ENCODE measurements at regions not wholly inside any gene's neighbourhood (a gene's known extent, or its start where the extent isn't known, plus 50 kb on each side); places are given as distances from the start of the nearest gene placed in this dataset.

DNA sequence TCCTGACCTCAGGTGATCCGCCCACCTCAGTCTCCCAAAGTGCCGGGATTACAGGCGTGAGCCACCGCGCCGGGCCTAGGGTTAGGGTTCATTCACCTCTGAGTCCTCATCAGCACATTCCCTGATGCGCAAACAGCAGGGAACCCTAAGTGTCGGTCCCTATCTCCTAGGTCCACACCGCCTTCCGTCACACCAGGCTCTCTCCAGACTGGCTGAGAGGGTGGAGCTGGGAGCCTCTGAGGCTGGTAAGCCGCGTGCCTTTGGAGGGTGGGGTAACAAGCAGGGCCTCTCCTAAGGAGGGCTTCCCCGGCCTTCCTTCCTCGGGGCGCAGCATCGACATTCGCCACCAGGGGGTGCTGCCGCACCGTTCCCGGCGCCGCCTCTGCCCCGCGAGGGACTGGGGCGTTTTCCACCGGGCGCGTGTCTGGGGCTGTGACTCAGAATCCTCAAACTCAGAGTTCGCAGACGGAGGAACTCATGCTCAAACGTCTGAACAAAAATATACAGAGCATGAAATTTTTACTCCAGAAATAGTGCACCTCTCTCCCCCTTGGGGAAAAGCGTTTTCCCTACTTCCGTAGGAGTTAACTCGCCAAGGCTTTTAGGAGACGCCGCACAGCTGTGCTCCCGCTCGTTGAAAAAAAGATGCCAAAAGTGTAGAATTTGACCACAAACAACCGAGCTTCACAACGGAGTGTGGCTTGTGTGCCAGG lies 63.9 kb upstream of the ASAP2 start:
- H3K4me3 ChIP-seq (ENCODE audit: low read depth, low read length) = peak overlapping the region; percentile 32; the same call in 1 of the 2 replicates

DNA sequence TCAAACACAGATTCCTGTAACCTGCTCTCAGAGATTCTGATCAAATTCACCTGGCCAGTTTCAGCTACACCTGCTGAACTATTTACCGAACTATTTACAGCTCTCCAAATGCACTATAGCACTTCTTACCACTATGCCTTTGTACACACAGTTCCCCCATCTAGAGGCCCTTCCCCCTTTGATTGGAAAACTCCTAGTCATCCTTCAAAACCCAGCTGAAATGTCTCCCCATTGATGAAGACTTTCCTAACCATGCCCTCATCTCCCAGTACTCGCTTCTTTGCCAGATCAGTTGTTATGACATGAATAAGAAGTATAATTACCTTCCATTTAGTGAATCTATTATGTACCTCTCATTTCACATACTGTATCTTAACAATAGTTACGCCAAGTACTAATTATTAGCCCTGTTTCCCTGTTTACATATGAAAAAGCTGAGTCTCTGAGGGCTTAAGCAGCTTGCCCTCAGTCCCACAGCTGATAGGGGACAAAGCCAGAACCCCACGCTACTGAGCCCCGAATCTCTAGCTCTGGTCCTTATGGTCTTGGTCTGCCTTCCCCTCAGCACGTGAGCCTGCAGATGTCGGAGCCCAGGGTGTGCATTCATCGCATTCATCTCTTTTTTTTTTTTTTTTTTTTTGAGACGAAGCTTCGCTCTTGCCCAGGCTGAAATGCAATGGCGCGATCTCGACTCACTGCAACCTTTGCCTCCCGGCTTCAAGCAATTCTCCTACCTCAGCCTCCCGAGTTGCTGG lies 64.7 kb upstream of the ASAP2 start:
- TF ChIP-seq, protein P1, sequence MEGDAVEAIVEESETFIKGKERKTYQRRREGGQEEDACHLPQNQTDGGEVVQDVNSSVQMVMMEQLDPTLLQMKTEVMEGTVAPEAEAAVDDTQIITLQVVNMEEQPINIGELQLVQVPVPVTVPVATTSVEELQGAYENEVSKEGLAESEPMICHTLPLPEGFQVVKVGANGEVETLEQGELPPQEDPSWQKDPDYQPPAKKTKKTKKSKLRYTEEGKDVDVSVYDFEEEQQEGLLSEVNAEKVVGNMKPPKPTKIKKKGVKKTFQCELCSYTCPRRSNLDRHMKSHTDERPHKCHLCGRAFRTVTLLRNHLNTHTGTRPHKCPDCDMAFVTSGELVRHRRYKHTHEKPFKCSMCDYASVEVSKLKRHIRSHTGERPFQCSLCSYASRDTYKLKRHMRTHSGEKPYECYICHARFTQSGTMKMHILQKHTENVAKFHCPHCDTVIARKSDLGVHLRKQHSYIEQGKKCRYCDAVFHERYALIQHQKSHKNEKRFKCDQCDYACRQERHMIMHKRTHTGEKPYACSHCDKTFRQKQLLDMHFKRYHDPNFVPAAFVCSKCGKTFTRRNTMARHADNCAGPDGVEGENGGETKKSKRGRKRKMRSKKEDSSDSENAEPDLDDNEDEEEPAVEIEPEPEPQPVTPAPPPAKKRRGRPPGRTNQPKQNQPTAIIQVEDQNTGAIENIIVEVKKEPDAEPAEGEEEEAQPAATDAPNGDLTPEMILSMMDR (IDR thresholded peaks at IDR 0.05; ENCODE audit: low read depth, low read length) = no peak
- no peak overlapping the region for H3K4me3 ChIP-seq (ENCODE audit: low read depth, low read length)

More for the DNA sequence above, 63.9 kb upstream of the ASAP2 start:
- TF ChIP-seq, protein P1 (IDR thresholded peaks at IDR 0.05; ENCODE audit: low read depth, low read length) = peak; percentile 82

DNA sequence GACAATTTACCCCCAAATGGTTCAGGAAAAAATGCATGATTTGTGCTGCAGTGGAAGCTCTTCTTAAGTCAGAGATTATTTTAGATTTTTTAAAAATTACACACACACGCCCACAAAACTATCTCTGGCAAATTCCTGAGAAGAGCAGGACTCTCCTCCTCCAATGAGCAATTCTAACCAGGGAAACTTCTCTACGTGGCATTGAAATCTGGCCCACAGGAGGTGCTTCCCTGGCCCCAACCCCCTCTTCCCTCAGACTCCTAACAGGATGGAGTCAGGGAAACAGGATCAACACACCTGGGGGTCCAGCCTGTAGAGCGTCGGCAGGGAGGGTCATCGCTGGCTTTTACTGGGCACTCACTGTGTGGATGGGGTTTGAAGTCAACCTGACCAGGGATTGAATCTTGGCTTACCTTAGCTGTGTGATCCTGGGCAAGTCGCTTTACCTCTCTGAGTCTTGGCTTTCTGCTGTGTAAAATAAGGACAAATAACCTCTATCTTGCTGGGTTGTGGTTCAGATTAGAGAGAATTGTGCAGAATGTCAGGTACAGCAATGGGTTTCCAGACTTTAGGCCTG lies 65.4 kb upstream of the ASAP2 start:
- TF ChIP-seq, protein P1 (IDR thresholded peaks at IDR 0.05; ENCODE audit: low read depth, low read length) = no peak
- no peak overlapping the region for H3K4me3 ChIP-seq (ENCODE audit: low read depth, low read length)

DNA sequence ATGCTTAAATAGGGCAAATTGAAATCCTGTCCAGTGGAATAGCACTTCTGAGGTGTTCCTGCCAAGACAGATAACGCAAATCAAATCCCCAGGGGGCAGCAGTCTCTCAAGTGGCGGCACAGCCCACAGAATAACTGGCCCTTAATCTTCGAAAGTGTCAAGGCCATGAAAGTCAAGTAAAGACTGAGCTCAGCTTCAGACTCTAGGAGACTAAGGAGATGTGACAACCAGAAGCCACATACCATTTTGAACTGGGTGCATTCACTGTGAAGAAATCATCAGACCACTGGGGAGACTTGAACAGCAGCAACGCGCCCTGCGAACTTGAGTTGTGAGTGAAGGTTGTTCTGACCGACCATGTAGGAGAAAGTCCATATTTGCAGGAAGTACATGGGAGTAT lies 66.0 kb upstream of the ASAP2 start:
- H3K4me3 ChIP-seq (ENCODE audit: low read depth, low read length) = no peak overlapping the region
- TF ChIP-seq, protein P1 (IDR thresholded peaks at IDR 0.05; ENCODE audit: low read depth, low read length) = no peak

DNA sequence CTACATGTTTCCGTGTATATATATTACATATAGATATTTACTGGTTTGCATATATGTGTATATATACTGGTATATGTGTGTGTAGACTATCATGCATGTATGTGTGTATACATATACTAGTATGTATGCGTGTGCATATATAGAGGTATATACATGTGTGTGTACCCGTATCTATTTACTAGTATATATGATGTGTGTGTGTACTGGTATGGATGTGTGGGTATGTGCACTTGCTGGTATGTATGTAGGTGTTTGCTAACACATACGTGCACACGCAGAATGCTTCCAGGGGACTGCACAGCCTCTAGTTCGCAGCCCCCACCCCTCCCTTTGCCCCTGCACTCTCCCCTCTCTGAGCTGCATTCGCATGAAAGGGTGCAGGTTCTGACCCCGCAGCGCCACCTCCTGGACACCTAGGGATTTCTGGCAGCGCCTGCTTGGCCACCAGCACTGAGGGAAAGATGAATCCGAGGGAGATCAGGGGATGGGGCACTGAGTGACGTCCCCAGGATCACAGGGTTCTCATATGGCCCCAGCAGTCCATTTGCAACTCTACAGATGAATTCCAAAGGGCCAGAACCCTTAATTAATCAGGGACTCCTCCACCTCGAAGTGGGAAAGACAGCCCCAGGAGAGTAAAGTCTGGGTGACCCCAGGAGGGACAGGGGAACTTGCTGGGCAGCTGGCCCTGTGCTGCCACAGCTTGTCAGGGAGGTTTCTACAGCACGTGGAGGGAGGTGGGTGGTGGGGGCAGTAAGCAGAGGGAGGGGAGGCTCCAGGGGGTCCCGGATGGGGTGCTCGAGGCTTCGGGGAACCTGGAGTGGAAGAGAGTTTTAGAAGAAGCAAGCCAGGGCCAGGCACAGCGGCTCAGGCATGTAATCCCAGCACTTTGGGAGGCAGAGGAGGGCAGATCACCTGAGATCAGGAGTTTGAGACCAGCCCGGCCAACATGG lies 66.8 kb upstream of the ASAP2 start:
- TF ChIP-seq, protein P1 (IDR thresholded peaks at IDR 0.05; ENCODE audit: low read depth, low read length) = peak; percentile 87
- H3K4me3 ChIP-seq (ENCODE audit: low read depth, low read length) = no peak overlapping the region

DNA sequence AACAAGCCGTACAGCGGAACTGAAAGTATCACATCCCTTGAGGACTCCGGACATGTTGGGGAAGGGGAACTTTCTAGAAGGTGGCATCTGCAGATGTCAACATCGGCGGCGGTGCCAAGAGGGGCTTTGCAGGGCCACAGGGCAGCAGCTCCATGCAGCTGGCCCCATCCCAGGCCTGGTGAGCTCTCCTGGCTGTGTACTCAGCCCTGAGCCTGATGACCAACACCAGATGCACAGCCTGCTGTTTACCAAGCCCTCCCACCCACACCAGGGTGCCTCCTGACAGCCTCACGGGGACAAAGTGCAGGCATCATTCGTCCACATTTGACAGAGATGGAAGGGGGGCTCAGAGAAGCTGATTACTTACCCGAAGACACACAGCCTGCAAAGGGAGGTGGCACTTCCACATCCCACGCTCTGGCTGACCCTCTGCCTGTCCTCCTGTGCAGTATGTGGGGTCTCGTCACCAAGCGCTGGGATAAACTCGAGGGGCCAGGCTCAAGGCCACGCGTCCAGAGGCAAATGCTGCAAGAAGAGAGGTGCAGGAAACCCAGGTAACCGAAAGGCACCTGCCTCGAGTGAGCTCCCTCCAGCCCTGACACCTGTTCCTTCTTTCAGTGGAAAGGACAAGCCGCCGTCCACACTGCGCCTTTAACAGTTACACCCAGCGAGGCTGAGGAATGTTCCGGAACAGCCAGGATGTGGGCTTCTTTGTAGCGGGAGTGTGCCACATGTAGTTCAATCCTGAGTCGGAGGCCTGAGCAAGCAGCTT lies 69.0 kb upstream of the ASAP2 start:
- TF ChIP-seq, protein P1 (IDR thresholded peaks at IDR 0.05; ENCODE audit: low read depth, low read length) = no peak
- no peak overlapping the region for H3K4me3 ChIP-seq (ENCODE audit: low read depth, low read length)
